Esophagus squamous epithelium (tissue), 4 donors: ENCODE measurements at regions not wholly inside any gene's neighbourhood (a gene's known extent, or its start where the extent isn't known, plus 50 kb on each side); places are given as distances from the start of the nearest gene placed in this dataset.

Source experiments
- CTCF ChIP-seq, 6 experiments: fragments of 450-650 bp in 4 of 6; fragments of 200-600 bp in 2 of 6; sonication (generic) in 2 of 6; IDR thresholded peaks; one replicate each; pipeline ENCODE4 v1.5.1; 2016 to 2019; ENCODE audit warnings: antibody characterized with exemption in 6 of 6, mild to moderate bottlenecking in 4 of 6, moderate library complexity in 4 of 6
- POLR2A ChIP-seq, 4 donors: fragments of 450-650 bp; IDR thresholded peaks; one replicate each; pipeline ENCODE4 v1.6.1; 2017; ENCODE audit warnings: antibody characterized with exemption in 4 of 4, mild to moderate bottlenecking in 4 of 4, moderate library complexity in 3 of 4

- no peak for TF ChIP-seq CTCF (IDR thresholded peaks at IDR 0.05)
- no peak for TF ChIP-seq POLR2A (IDR thresholded peaks at IDR 0.05)
Measured at GRCh38 chr16:64754279-64754678, 367.6 kb downstream of the CDH11 start.
